ENCODE measurements at regions not wholly inside any gene's neighbourhood (a gene's known extent, or its start where the extent isn't known, plus 50 kb on each side); places are given as distances from the start of the nearest gene placed in this dataset.

DNA sequence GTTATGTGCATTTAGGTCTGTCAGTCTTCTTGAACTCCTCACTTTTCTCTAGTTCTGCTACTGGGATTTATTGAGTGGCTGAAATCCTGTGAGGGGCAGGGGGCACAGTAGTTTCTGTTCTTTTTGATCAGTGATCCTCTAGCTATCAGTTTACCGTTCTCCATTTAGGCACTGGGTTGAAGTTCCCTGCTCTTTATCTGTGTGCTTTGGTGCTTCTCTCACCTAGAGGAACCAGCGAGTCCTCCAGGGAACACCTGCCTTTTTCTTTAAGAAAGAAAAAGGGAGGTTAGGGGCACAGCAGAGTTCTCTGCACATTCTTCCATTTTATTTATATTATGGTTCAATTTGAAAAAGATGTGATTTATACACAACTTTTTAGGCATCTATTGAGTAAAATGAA lies 503.0 kb upstream of the AGA start:
- TF ChIP-seq POLR2A (IDR thresholded peaks at IDR 0.05) = no peak
- TF ChIP-seq, protein P1, sequence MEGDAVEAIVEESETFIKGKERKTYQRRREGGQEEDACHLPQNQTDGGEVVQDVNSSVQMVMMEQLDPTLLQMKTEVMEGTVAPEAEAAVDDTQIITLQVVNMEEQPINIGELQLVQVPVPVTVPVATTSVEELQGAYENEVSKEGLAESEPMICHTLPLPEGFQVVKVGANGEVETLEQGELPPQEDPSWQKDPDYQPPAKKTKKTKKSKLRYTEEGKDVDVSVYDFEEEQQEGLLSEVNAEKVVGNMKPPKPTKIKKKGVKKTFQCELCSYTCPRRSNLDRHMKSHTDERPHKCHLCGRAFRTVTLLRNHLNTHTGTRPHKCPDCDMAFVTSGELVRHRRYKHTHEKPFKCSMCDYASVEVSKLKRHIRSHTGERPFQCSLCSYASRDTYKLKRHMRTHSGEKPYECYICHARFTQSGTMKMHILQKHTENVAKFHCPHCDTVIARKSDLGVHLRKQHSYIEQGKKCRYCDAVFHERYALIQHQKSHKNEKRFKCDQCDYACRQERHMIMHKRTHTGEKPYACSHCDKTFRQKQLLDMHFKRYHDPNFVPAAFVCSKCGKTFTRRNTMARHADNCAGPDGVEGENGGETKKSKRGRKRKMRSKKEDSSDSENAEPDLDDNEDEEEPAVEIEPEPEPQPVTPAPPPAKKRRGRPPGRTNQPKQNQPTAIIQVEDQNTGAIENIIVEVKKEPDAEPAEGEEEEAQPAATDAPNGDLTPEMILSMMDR (IDR thresholded peaks at IDR 0.05 in 4 of 5, conservative IDR thresholded peaks at IDR 0.05 in 1 of 5) = no peak
- H3K4me3 ChIP-seq = no peak overlapping the region
- no peak for ATAC-seq

DNA sequence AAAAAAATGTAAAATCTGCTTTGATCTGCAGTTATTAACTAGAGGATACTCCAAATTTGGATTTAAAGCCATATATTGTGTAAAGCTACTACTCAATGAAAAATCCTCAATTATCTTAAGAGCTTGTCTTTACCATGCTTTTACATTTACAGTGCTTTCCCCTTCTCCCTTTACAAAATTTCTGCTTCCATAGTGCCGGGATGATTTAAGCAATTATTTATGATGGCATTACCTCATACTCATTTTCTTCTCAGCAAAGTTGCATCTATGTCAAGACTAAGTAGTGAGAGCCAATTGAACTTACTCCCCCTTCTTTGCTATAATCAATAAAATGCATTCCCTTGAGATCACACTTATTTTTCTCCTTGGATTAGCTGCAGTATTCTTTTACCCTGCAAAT lies 505.4 kb upstream of the AGA start:
- Histone ChIP-seq H3K27me3 (no peaks in the 10 kb centered on the region), H3K4me3 (no peak overlapping the region), H3K36me3 (no peaks in the 10 kb centered on the region), H3K9me3 (no peaks in the 10 kb centered on the region), H3K4me1 (no peaks in the 10 kb centered on the region), H3K27ac (no peak overlapping the region)
- intact Hi-C loops (cut with DNase I; ENCODE audit: low total_unique reads) (no loop called here), in situ Hi-C loops (cut with MboI; ENCODE audit: low sequenced_read_pairs in 4 of 4) (no loop called here)
- no peak for TF ChIP-seq POLR2A (IDR thresholded peaks at IDR 0.05)
- TF ChIP-seq, protein P1 (IDR thresholded peaks at IDR 0.05 in 4 of 5, conservative IDR thresholded peaks at IDR 0.05 in 1 of 5) = no peak
- no peak for DNase-seq
- ATAC-seq = no peak

More for the DNA sequence above, 503.0 kb upstream of the AGA start:
- no peaks in the 10 kb centered on the region for H3K9me3 ChIP-seq
- in situ Hi-C loops (cut with MboI; ENCODE audit: low sequenced_read_pairs in 4 of 4) = no loop called here
- no peaks in the 10 kb centered on the region for H3K4me1 ChIP-seq
- intact Hi-C loops (cut with DNase I; ENCODE audit: low total_unique reads) = no loop called here
- DNase-seq = no peak
- H3K36me3 ChIP-seq = no peaks in the 10 kb centered on the region
- H3K27me3 ChIP-seq = no peaks in the 10 kb centered on the region
- H3K27ac ChIP-seq = no peak overlapping the region

DNA sequence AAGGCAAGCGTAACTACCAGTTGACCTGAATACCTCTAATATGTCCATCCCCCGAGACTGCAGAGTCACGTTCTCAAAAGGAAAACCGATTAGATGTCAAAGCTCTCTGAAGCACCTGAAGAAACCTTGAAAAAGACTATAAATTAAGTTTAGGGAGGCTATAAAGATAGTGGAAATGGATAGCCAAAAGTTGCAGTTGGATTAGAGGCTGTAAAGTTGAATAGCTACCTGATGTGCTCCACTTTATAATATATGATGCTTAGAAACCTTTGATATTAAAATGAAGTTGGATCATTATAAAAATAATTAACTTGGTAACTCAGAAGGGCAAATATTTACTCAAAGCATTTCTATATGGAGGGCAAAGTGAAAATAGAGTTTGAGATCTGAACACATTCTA lies 506.6 kb upstream of the AGA start:
- no peak overlapping the region for H3K4me3 ChIP-seq
- H3K9me3 ChIP-seq = no peaks in the 10 kb centered on the region
- in situ Hi-C loops (cut with MboI; ENCODE audit: low sequenced_read_pairs in 4 of 4) (no loop called here), intact Hi-C loops (cut with DNase I; ENCODE audit: low total_unique reads) (no loop called here)
- no peak overlapping the region for H3K27ac ChIP-seq
- no peak for TF ChIP-seq POLR2A (IDR thresholded peaks at IDR 0.05)
- TF ChIP-seq, protein P1 (IDR thresholded peaks at IDR 0.05 in 4 of 5, conservative IDR thresholded peaks at IDR 0.05 in 1 of 5) = no peak
- DNase-seq = no peak
- no peak for ATAC-seq
- no peaks in the 10 kb centered on the region for H3K36me3 ChIP-seq
- no peaks in the 10 kb centered on the region for H3K4me1 ChIP-seq
- no peaks in the 10 kb centered on the region for H3K27me3 ChIP-seq

DNA sequence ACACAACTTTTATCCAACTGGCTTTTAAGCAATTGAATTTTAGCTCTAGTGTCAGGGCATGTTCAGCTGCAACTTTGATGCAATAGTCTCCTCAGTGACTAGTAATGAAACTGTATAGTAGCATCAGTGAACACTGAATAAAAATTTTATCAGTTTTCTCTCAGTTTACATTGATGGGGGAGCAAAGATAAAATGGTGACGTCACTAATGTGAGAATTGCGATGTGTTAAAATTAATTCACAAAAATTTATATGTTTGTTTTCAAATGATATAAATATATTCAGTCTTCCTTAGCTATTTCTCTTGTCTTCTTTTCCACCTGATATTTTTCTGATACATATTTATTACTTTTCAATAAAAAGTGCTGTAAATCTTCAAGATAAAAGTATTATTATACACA lies 508.8 kb upstream of the AGA start:
- intact Hi-C loops (cut with DNase I; ENCODE audit: low total_unique reads) = no loop called here
- no peaks in the 10 kb centered on the region for H3K4me1 ChIP-seq
- no peaks in the 10 kb centered on the region for H3K9me3 ChIP-seq
- no peak overlapping the region for H3K27ac ChIP-seq
- no peak overlapping the region for H3K4me3 ChIP-seq
- no peaks in the 10 kb centered on the region for H3K36me3 ChIP-seq
- no peak for TF ChIP-seq POLR2A (IDR thresholded peaks at IDR 0.05)
- TF ChIP-seq, protein P1 (IDR thresholded peaks at IDR 0.05 in 4 of 5, conservative IDR thresholded peaks at IDR 0.05 in 1 of 5) = no peak
- H3K27me3 ChIP-seq = no peaks in the 10 kb centered on the region
- in situ Hi-C loops (cut with MboI; ENCODE audit: low sequenced_read_pairs in 4 of 4) = no loop called here
- DNase-seq (no peak), ATAC-seq (no peak)

DNA sequence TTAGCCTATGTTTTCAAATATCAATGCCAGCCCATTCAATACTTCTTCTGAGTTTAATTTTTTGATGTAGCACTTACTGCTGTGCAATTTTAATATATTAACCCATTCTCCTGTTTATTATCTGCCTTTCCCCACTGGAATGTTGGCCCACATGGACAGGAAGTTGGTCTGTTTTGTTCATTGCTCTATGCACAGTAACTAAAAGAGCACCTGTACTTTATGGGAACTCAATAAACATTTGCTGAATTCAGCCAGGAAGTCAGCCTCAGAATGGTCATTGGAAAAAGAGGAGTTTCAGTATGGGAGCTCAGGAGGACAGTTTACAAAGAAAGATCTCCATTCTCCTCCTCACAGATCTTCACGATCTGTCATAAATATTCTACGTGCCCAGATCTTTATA lies 510.5 kb upstream of the AGA start:
- in situ Hi-C loops (cut with MboI; ENCODE audit: low sequenced_read_pairs in 4 of 4) = no loop called here
- H3K27me3 ChIP-seq = no peaks in the 10 kb centered on the region
- intact Hi-C loops (cut with DNase I; ENCODE audit: low total_unique reads) = no loop called here

More for the DNA sequence above, 510.5 kb upstream of the AGA start:
- Histone ChIP-seq H3K36me3 (no peaks in the 10 kb centered on the region), H3K4me3 (no peak overlapping the region), H3K4me1 (no peaks in the 10 kb centered on the region), H3K9me3 (no peaks in the 10 kb centered on the region), H3K27ac (no peak overlapping the region)
- DNase-seq (no peak), ATAC-seq (no peak)
- TF ChIP-seq, protein P1 (IDR thresholded peaks at IDR 0.05 in 4 of 5, conservative IDR thresholded peaks at IDR 0.05 in 1 of 5) = no peak
- TF ChIP-seq POLR2A (IDR thresholded peaks at IDR 0.05) = no peak

All from gastrocnemius medialis (tissue), 4 donors.